ENCODE measurements at regions not wholly inside any gene's neighbourhood (a gene's known extent, or its start where the extent isn't known, plus 50 kb on each side); places are given as distances from the start of the nearest gene placed in this dataset.

- no peak for TF ChIP-seq POLR2A (IDR thresholded peaks at IDR 0.05)
- no peak for TF ChIP-seq CTCF (IDR thresholded peaks at IDR 0.05 in 4 of 5, conservative IDR thresholded peaks at IDR 0.05 in 1 of 5)
These were observed 55.5 kb upstream of the TENM3 start for GRCh38 chr4:182187674-182188073.

All from gastrocnemius medialis (tissue), 4 donors.